Esophagus muscularis mucosa (tissue), 4 donors: ENCODE measurements at regions not wholly inside any gene's neighbourhood (a gene's known extent, or its start where the extent isn't known, plus 50 kb on each side); places are given as distances from the start of the nearest gene placed in this dataset.

Experiments
- EP300 ChIP-seq: sonication (generic); formaldehyde crosslinking; IDR thresholded peaks from one replicate; pipeline ENCODE4 v1.6.1; 2017; ENCODE audit warnings: antibody characterized with exemption
- POLR2A ChIP-seq: fragments of 450-650 bp; IDR thresholded peaks from one replicate; pipeline ENCODE4 v1.6.1; 2017; ENCODE audit warnings: antibody characterized with exemption, moderate library complexity, mild to moderate bottlenecking, low read depth
- TF ChIP-seq, protein P1 (sequence below), 3 experiments: fragments of 200-600 bp in 2 of 3; fragments of 450-650 bp in 1 of 3; sonication (generic) in 2 of 3; IDR thresholded peaks; one replicate each; pipeline ENCODE4 v1.5.1; 2017 to 2019; ENCODE audit warnings: antibody characterized with exemption in 3 of 3, mild to moderate bottlenecking in 2 of 3, moderate library complexity in 1 of 3

DNA sequence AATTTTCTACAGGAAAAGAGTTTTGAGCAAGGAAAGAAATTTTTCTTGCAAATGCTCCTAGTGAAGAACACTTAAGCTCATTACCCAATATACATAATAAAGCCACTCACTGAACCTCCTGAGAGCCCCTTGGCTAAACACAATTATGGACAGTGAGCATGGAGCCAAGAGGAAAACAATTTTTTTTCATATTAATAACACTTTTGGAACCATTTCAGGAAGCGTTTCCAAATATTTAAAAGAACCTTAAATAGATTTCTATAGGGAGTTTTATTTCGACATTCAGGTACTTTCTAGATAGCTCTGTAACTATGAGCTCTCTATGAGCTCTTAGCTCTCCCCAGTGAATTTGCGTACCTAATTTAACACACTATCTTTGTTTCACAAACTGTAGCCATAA lies 581.1 kb downstream of the ZNF385D start:
- TF ChIP-seq, protein P1, sequence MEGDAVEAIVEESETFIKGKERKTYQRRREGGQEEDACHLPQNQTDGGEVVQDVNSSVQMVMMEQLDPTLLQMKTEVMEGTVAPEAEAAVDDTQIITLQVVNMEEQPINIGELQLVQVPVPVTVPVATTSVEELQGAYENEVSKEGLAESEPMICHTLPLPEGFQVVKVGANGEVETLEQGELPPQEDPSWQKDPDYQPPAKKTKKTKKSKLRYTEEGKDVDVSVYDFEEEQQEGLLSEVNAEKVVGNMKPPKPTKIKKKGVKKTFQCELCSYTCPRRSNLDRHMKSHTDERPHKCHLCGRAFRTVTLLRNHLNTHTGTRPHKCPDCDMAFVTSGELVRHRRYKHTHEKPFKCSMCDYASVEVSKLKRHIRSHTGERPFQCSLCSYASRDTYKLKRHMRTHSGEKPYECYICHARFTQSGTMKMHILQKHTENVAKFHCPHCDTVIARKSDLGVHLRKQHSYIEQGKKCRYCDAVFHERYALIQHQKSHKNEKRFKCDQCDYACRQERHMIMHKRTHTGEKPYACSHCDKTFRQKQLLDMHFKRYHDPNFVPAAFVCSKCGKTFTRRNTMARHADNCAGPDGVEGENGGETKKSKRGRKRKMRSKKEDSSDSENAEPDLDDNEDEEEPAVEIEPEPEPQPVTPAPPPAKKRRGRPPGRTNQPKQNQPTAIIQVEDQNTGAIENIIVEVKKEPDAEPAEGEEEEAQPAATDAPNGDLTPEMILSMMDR (IDR thresholded peaks at IDR 0.05) = no peak
- TF ChIP-seq EP300 = no peak
- no peak for TF ChIP-seq POLR2A
